ENCODE measurements at regions not wholly inside any gene's neighbourhood (a gene's known extent, or its start where the extent isn't known, plus 50 kb on each side); places are given as distances from the start of the nearest gene placed in this dataset.

- Mint-ChIP-seq H3K4me1 (ENCODE audit: low read depth) (peaks cover 16% of the 10 kb centered on the region), H3K9me3 (ENCODE audit: low read depth) (no peaks in the 10 kb centered on the region), H3K4me3 (ENCODE audit: low read depth) (no peak overlapping the region), H3K36me3 (ENCODE audit: insufficient read depth) (no peaks in the 10 kb centered on the region), H3K27ac (no peak overlapping the region), H3K27me3 (no peaks in the 10 kb centered on the region)
- DNase-seq (ENCODE audit: low spot score, unreplicated experiment): no peak
- no peak for TF ChIP-seq CTCF (IDR thresholded peaks at IDR 0.05; ENCODE audit: unreplicated experiment)
Observed at GRCh38 chr12:66786531-66787308, 107.8 kb upstream of the GRIP1 start.

GRCh38 chr12:66799551-66799950 is 120.7 kb upstream of the GRIP1 start:
- no peak for DNase-seq (ENCODE audit: low spot score, unreplicated experiment)
- TF ChIP-seq CTCF (IDR thresholded peaks at IDR 0.05; ENCODE audit: unreplicated experiment): no peak
- peaks cover 2% of the 10 kb centered on the region for H3K36me3 Mint-ChIP-seq (ENCODE audit: insufficient read depth)
- no peaks in the 10 kb centered on the region for H3K9me3 Mint-ChIP-seq (ENCODE audit: low read depth)
- peaks cover 14% of the 10 kb centered on the region for H3K4me1 Mint-ChIP-seq (ENCODE audit: low read depth)
- H3K4me3 Mint-ChIP-seq (ENCODE audit: low read depth): no peak overlapping the region
- no peak overlapping the region for H3K27ac Mint-ChIP-seq
- H3K27me3 Mint-ChIP-seq: peaks cover 4% of the 10 kb centered on the region

- H3K27ac Mint-ChIP-seq: no peak overlapping the region
- H3K36me3 Mint-ChIP-seq (ENCODE audit: insufficient read depth): peaks cover 2% of the 10 kb centered on the region
- no peak for DNase-seq (ENCODE audit: low spot score, unreplicated experiment)
- TF ChIP-seq CTCF (IDR thresholded peaks at IDR 0.05; ENCODE audit: unreplicated experiment): no peak
- peaks cover 15% of the 10 kb centered on the region for H3K4me1 Mint-ChIP-seq (ENCODE audit: low read depth)
- no peak overlapping the region for H3K4me3 Mint-ChIP-seq (ENCODE audit: low read depth)
- H3K9me3 Mint-ChIP-seq (ENCODE audit: low read depth): no peaks in the 10 kb centered on the region
- H3K27me3 Mint-ChIP-seq: peaks cover 4% of the 10 kb centered on the region
Observed at GRCh38 chr12:66800046-66800445, 121.2 kb upstream of the GRIP1 start.

- H3K36me3 Mint-ChIP-seq (ENCODE audit: insufficient read depth): no peaks in the 10 kb centered on the region
- no peak overlapping the region for H3K27ac Mint-ChIP-seq
- H3K4me1 Mint-ChIP-seq (ENCODE audit: low read depth): peaks cover 15% of the 10 kb centered on the region
- no peaks in the 10 kb centered on the region for H3K9me3 Mint-ChIP-seq (ENCODE audit: low read depth)
- H3K4me3 Mint-ChIP-seq (ENCODE audit: low read depth): no peak overlapping the region
- no peak for DNase-seq (ENCODE audit: low spot score, unreplicated experiment)
- TF ChIP-seq CTCF (IDR thresholded peaks at IDR 0.05; ENCODE audit: unreplicated experiment): no peak
- peaks cover 4% of the 10 kb centered on the region for H3K27me3 Mint-ChIP-seq
Observed at GRCh38 chr12:66803930-66804329, 125.1 kb upstream of the GRIP1 start.

GRCh38 chr12:66804563-66804974 is 125.7 kb upstream of the GRIP1 start:
- Mint-ChIP-seq H3K4me3 (ENCODE audit: low read depth) (no peak overlapping the region), H3K27ac (no peak overlapping the region), H3K36me3 (ENCODE audit: insufficient read depth) (no peaks in the 10 kb centered on the region), H3K9me3 (ENCODE audit: low read depth) (no peaks in the 10 kb centered on the region), H3K27me3 (peaks cover 4% of the 10 kb centered on the region), H3K4me1 (ENCODE audit: low read depth) (peaks cover 13% of the 10 kb centered on the region)
- no peak for DNase-seq (ENCODE audit: low spot score, unreplicated experiment)
- TF ChIP-seq CTCF (IDR thresholded peaks at IDR 0.05; ENCODE audit: unreplicated experiment): no peak
